Ishikawa (cell line): ENCODE measurements at regions not wholly inside any gene's neighbourhood (a gene's known extent, or its start where the extent isn't known, plus 50 kb on each side); places are given as distances from the start of the nearest gene placed in this dataset.

Experiments
- CEBPB ChIP-seq: IDR thresholded peaks from 2 replicates; pipeline ENCODE4 v1.6.1; 2012
- CREB1 ChIP-seq: IDR thresholded peaks from 2 replicates; pipeline ENCODE4 v1.6.1; 2012; ENCODE audit warnings: low read depth
- EGR1 ChIP-seq: IDR thresholded peaks from 2 replicates; pipeline ENCODE4 v1.6.1; 2012
- EP300 ChIP-seq: IDR thresholded peaks from 2 replicates; pipeline ENCODE4 v1.6.1; 2012; ENCODE audit warnings: borderline replicate concordance
- FOXM1 ChIP-seq: IDR thresholded peaks from 2 replicates; pipeline ENCODE4 v1.6.1; 2012; ENCODE audit warnings: low read depth, borderline replicate concordance
- MAX ChIP-seq: IDR thresholded peaks from 2 replicates; pipeline ENCODE4 v1.6.1; 2012
- NFIC ChIP-seq: IDR thresholded peaks from 2 replicates; pipeline ENCODE4 v1.6.1; 2012
- RAD21 ChIP-seq: IDR thresholded peaks from 2 replicates; pipeline ENCODE4 v1.6.1; 2012; ENCODE audit warnings: low read depth
- REST ChIP-seq: IDR thresholded peaks from 2 replicates; pipeline ENCODE4 v1.6.1; 2012; ENCODE audit warnings: low read depth, mild to moderate bottlenecking
- TAF1 ChIP-seq: IDR thresholded peaks from 2 replicates; pipeline ENCODE4 v1.6.1; 2012; ENCODE audit warnings: low read depth, mild to moderate bottlenecking
- TCF12 ChIP-seq: IDR thresholded peaks from 2 replicates; pipeline ENCODE4 v1.6.1; 2012; ENCODE audit warnings: low read depth
- TEAD4 ChIP-seq: IDR thresholded peaks from 2 replicates; pipeline ENCODE4 v1.6.1; 2012
- USF1 ChIP-seq: IDR thresholded peaks from 2 replicates; pipeline ENCODE4 v1.6.1; 2012
- YY1 ChIP-seq: IDR thresholded peaks from 2 replicates; pipeline ENCODE4 v1.6.1; 2012; ENCODE audit warnings: low read depth
- ZBTB7A ChIP-seq: IDR thresholded peaks from 2 replicates; pipeline ENCODE4 v1.6.1; 2012; ENCODE audit warnings: low read depth

- no peak for TF ChIP-seq TCF12
- no peak for TF ChIP-seq EP300
- TF ChIP-seq CEBPB, result no peak
- no peak for TF ChIP-seq NFIC
- TF ChIP-seq FOXM1, result no peak
- no peak for TF ChIP-seq RAD21
- TF ChIP-seq EGR1, result no peak
- no peak for TF ChIP-seq CREB1
- TF ChIP-seq TAF1, result no peak
- no peak for TF ChIP-seq REST
- TF ChIP-seq USF1, result no peak
- TF ChIP-seq ZBTB7A, result no peak
- no peak for TF ChIP-seq TEAD4
- no peak for TF ChIP-seq MAX
- no peak for TF ChIP-seq YY1
Measured at GRCh38 chr7:110568388-110568787, 522.5 kb upstream of the LRRN3 start.

GRCh38 chr7:110568932-110569331, 522.0 kb upstream of the LRRN3 start:
- TF ChIP-seq NFIC (no peak), TAF1 (no peak), USF1 (no peak)

GRCh38 chr7:110569486-110570205, 521.3 kb upstream of the LRRN3 start:
- no peak for TF ChIP-seq CEBPB
- TF ChIP-seq REST, result no peak
- no peak for TF ChIP-seq TEAD4
- no peak for TF ChIP-seq RAD21
- no peak for TF ChIP-seq USF1
- TF ChIP-seq EP300, result no peak
- no peak for TF ChIP-seq YY1
- no peak for TF ChIP-seq FOXM1
- no peak for TF ChIP-seq TCF12
- no peak for TF ChIP-seq ZBTB7A
- TF ChIP-seq MAX, result no peak

- TF ChIP-seq YY1, result no peak
- TF ChIP-seq ZBTB7A, result no peak
- TF ChIP-seq FOXM1, result no peak
- no peak for TF ChIP-seq REST
- TF ChIP-seq CREB1, result no peak
- TF ChIP-seq EP300, result no peak
Measured at GRCh38 chr7:110573862-110574528, 516.9 kb upstream of the LRRN3 start.
